HL-60 (cell line): ENCODE measurements at regions not wholly inside any gene's neighbourhood (a gene's known extent, or its start where the extent isn't known, plus 50 kb on each side); places are given as distances from the start of the nearest gene placed in this dataset.

Source experiments
- DNase-seq, 2 experiments: peaks; one replicate each; pipeline ENCODE4 v3.0.0-alpha.2; 2010 to 2020; ENCODE audit warnings: low read depth in 1 of 2, low spot score in 1 of 2
- H3K27ac ChIP-seq: fragments of 250-450 bp; sonication (Bioruptor Pico); replicated peaks from 2 replicates; pipeline ENCODE4 v1.5.1; 2020; ENCODE audit warnings: mild to moderate bottlenecking, moderate library complexity
- H3K27me3 ChIP-seq: fragments of 250-450 bp; sonication (Bioruptor Pico); 2 replicates; pipeline ENCODE4 v1.5.1; 2021; ENCODE audit warnings: mild to moderate bottlenecking, moderate library complexity; ENCODE audit not compliant: insufficient read depth, poor library complexity, severe bottlenecking
- H3K4me3 ChIP-seq: replicated peaks from 2 replicates; pipeline ENCODE4 v1.5.1; 2011; ENCODE audit warnings: mild to moderate bottlenecking, control low read depth, low read length; ENCODE audit not compliant: insufficient read depth
- GABPA ChIP-seq: IDR thresholded peaks from 2 replicates; pipeline ENCODE4 v1.6.1; 2012; ENCODE audit warnings: low read depth
- POLR2AphosphoS5 ChIP-seq: IDR thresholded peaks from 2 replicates; pipeline ENCODE4 v1.6.1; 2012; ENCODE audit warnings: low read depth
- REST ChIP-seq: IDR thresholded peaks from 2 replicates; pipeline ENCODE4 v1.6.1; 2012; ENCODE audit warnings: low read depth; ENCODE audit not compliant: insufficient replicate concordance
- SPI1 ChIP-seq: IDR thresholded peaks from 2 replicates; pipeline ENCODE4 v1.6.1; 2012; ENCODE audit warnings: low read depth, mild to moderate bottlenecking, borderline replicate concordance
- TF ChIP-seq, protein P1 (sequence below): IDR thresholded peaks from one replicate; pipeline ENCODE4 v1.5.1; 2011; ENCODE audit warnings: low read length, control low read depth, inconsistent platforms; ENCODE audit not compliant: insufficient read depth

GRCh38 chr11:116192509-116193210 is 580.1 kb downstream of the BUD13 start:
- no peak for DNase-seq
- no peak overlapping the region for H3K27ac ChIP-seq
- TF ChIP-seq GABPA (no peak), REST (no peak), SPI1 (no peak), POLR2AphosphoS5 (no peak)
- TF ChIP-seq, protein P1, sequence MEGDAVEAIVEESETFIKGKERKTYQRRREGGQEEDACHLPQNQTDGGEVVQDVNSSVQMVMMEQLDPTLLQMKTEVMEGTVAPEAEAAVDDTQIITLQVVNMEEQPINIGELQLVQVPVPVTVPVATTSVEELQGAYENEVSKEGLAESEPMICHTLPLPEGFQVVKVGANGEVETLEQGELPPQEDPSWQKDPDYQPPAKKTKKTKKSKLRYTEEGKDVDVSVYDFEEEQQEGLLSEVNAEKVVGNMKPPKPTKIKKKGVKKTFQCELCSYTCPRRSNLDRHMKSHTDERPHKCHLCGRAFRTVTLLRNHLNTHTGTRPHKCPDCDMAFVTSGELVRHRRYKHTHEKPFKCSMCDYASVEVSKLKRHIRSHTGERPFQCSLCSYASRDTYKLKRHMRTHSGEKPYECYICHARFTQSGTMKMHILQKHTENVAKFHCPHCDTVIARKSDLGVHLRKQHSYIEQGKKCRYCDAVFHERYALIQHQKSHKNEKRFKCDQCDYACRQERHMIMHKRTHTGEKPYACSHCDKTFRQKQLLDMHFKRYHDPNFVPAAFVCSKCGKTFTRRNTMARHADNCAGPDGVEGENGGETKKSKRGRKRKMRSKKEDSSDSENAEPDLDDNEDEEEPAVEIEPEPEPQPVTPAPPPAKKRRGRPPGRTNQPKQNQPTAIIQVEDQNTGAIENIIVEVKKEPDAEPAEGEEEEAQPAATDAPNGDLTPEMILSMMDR: no peak
- no peak overlapping the region for H3K4me3 ChIP-seq
- H3K27me3 ChIP-seq: peaks cover 13% of the 10 kb centered on the region

- H3K27ac ChIP-seq: no peak overlapping the region
- peaks cover 13% of the 10 kb centered on the region for H3K27me3 ChIP-seq
- no peak for TF ChIP-seq GABPA
- no peak for TF ChIP-seq SPI1
- TF ChIP-seq, protein P1: no peak
- no peak for TF ChIP-seq POLR2AphosphoS5
- TF ChIP-seq REST: no peak
Observed at GRCh38 chr11:116190861-116191260, 581.9 kb downstream of the BUD13 start.

DNA sequence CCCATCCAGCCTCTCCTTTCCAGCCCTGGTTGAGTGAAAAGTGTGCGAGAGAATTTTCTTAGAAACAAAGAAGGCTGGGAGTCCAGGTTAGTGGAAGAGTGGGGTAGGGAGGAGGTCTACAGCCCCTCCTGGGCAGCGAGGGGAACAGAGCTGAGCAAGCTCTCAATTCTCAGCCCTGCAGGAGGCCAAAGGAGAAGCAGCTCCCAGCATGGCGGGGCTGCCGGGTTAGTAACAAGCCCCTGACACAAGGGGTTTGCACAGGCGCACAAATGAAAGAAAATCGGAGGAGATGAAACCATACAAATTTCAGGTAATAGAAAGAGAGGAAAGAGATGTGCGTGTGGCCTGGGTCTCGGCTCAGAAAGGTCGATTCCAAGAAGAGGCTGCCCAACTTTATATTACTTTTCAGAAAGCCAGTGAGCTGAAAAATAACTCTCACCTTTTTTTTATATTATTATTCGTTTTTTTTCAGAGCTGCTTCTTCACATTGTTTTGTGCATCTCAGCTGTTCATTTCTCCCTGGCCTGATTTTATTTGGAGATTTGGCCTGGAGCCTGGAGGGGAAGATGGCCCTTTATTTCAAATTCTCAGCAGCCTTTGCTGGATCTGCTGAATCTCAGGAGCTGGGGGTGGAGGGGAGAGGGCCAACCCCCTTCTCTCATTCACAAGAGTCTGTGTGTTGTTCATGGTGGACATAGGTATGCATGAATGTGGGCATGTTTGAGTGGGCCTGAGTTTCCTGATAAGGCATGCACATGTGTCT is 583.2 kb downstream of the BUD13 start:
- Histone ChIP-seq H3K27me3 (peaks cover 13% of the 10 kb centered on the region), H3K4me3 (no peak overlapping the region), H3K27ac (no peak overlapping the region)
- DNase-seq: no peak
- no peak for TF ChIP-seq REST
- TF ChIP-seq SPI1: no peak
- TF ChIP-seq, protein P1: no peak
- TF ChIP-seq GABPA: no peak
- no peak for TF ChIP-seq POLR2AphosphoS5

More at GRCh38 chr11:116190861-116191260, 581.9 kb downstream of the BUD13 start:
- no peak for DNase-seq
- no peak overlapping the region for H3K4me3 ChIP-seq
